Endothelial cell of umbilical vein (primary cell): ENCODE measurements at regions not wholly inside any gene's neighbourhood (a gene's known extent, or its start where the extent isn't known, plus 50 kb on each side); places are given as distances from the start of the nearest gene placed in this dataset.

Source experiments
- EZH2 ChIP-seq: IDR thresholded peaks from 2 replicates; pipeline ENCODE4 v1.6.1; 2012; ENCODE audit warnings: borderline replicate concordance, low read depth, mild to moderate bottlenecking, moderate library complexity, low read length, inconsistent platforms; ENCODE audit not compliant: severe bottlenecking
- FOS ChIP-seq: IDR thresholded peaks from 2 replicates; pipeline ENCODE4 v1.6.1; 2011; ENCODE audit warnings: mild to moderate bottlenecking, low read length, moderate library complexity, borderline replicate concordance; ENCODE audit not compliant: insufficient read depth
- GATA2 ChIP-seq: IDR thresholded peaks from 2 replicates; pipeline ENCODE4 v1.7.0; 2011; ENCODE audit warnings: low read depth, mild to moderate bottlenecking, moderate library complexity, mixed read lengths, low read length; ENCODE audit not compliant: insufficient read length, insufficient read depth
- JUN ChIP-seq: IDR thresholded peaks from 2 replicates; pipeline ENCODE4 v1.6.1; 2011; ENCODE audit warnings: borderline replicate concordance, low read depth; ENCODE audit not compliant: insufficient read length, insufficient read depth
- MYC ChIP-seq: IDR thresholded peaks from one replicate; pipeline ENCODE4 v1.6.1; 2011; ENCODE audit warnings: mild to moderate bottlenecking, low read depth, low read length
- POLR2A ChIP-seq: IDR thresholded peaks from 2 replicates; pipeline ENCODE4 v1.6.1; 2012; ENCODE audit warnings: low read depth, mild to moderate bottlenecking, control low read depth, low read length
- POLR2AphosphoS5 ChIP-seq: IDR thresholded peaks from 2 replicates; pipeline ENCODE4 v1.6.1; 2012; ENCODE audit warnings: low read depth, mild to moderate bottlenecking, control low read depth, low read length, moderate library complexity; ENCODE audit not compliant: insufficient read depth
- TF ChIP-seq, protein P1 (sequence below), 2 donors: IDR thresholded peaks; 1 replicate in 1 of 2; 2 replicates in 1 of 2; pipeline ENCODE4 v1.5.1; 2011; ENCODE audit warnings: low read length in 2 of 2, mild to moderate bottlenecking in 2 of 2, moderate library complexity in 2 of 2, control low read depth in 1 of 2, inconsistent platforms in 1 of 2, low read depth in 1 of 2; ENCODE audit not compliant: insufficient read depth in 1 of 2; ENCODE audit errors: extremely low read depth in 1 of 2
- TF ChIP-seq, protein P2 (sequence below): IDR thresholded peaks from 2 replicates; pipeline ENCODE4 v1.6.1; 2011; ENCODE audit not compliant: insufficient read depth, insufficient read length

DNA sequence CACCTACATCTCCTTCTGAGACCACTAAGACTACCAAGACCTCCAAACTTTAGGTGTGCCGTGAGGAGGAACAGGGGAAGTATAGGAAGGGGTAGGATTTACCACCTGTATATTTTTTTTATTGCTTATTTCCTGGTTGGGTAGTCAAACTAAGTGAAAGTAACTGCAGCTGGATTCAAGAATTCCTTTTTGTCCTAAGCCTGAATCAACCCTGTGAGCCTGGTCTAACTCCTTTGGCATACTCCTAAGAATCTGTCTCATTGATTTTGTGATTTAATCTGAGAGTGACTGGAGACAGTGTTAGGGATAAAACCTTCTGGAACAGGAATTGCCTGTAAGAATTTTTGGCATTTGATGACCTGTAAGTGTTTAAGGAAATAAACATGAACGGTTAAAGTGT is 523.5 kb upstream of the MIR17HG start:
- TF ChIP-seq MYC (no peak), JUN (no peak), POLR2A (no peak), EZH2 (no peak), GATA2 (no peak), POLR2AphosphoS5 (no peak), FOS (no peak)
- TF ChIP-seq, protein P1, sequence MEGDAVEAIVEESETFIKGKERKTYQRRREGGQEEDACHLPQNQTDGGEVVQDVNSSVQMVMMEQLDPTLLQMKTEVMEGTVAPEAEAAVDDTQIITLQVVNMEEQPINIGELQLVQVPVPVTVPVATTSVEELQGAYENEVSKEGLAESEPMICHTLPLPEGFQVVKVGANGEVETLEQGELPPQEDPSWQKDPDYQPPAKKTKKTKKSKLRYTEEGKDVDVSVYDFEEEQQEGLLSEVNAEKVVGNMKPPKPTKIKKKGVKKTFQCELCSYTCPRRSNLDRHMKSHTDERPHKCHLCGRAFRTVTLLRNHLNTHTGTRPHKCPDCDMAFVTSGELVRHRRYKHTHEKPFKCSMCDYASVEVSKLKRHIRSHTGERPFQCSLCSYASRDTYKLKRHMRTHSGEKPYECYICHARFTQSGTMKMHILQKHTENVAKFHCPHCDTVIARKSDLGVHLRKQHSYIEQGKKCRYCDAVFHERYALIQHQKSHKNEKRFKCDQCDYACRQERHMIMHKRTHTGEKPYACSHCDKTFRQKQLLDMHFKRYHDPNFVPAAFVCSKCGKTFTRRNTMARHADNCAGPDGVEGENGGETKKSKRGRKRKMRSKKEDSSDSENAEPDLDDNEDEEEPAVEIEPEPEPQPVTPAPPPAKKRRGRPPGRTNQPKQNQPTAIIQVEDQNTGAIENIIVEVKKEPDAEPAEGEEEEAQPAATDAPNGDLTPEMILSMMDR (IDR thresholded peaks at IDR 0.05; ENCODE audit: extremely low read depth in 1 of 2, insufficient read depth in 1 of 2, low read depth in 1 of 2, low read length in 2 of 2): no peak
- TF ChIP-seq, protein P2, sequence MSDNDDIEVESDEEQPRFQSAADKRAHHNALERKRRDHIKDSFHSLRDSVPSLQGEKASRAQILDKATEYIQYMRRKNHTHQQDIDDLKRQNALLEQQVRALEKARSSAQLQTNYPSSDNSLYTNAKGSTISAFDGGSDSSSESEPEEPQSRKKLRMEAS: no peak
